ENCODE measurements at regions not wholly inside any gene's neighbourhood (a gene's known extent, or its start where the extent isn't known, plus 50 kb on each side); places are given as distances from the start of the nearest gene placed in this dataset.

DNA sequence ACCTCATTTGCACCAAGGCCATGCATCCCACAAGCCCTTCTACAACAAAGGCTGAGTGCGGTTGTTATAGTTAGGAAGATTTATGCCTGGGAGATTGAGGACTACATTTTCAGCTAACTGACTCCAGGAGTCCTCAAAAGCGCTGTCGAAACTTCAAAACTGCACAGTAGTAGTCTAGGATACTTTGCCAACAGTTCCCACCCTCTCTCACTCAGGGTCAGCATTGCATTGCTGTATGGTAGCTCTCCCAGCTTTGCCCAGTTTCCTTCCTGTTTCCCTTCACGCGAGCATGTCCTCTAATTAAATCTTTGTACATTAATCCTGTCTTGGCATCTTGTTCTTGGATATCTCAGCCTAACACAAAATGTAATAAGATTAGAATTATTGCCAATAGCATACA is 420.6 kb upstream of the UBE2E3 start:
- no peak overlapping the region for H3K27ac Mint-ChIP-seq (ENCODE audit: unreplicated experiment)
- H3K4me3 Mint-ChIP-seq: no peak overlapping the region
- H3K9me3 Mint-ChIP-seq: peaks cover 3% of the 10 kb centered on the region
- no peak for DNase-seq (ENCODE audit: low read depth, low spot score)
- no peaks in the 10 kb centered on the region for H3K36me3 Mint-ChIP-seq (ENCODE audit: low read depth)
- no peaks in the 10 kb centered on the region for H3K27me3 Mint-ChIP-seq (ENCODE audit: low read depth)
- TF ChIP-seq, protein P1, sequence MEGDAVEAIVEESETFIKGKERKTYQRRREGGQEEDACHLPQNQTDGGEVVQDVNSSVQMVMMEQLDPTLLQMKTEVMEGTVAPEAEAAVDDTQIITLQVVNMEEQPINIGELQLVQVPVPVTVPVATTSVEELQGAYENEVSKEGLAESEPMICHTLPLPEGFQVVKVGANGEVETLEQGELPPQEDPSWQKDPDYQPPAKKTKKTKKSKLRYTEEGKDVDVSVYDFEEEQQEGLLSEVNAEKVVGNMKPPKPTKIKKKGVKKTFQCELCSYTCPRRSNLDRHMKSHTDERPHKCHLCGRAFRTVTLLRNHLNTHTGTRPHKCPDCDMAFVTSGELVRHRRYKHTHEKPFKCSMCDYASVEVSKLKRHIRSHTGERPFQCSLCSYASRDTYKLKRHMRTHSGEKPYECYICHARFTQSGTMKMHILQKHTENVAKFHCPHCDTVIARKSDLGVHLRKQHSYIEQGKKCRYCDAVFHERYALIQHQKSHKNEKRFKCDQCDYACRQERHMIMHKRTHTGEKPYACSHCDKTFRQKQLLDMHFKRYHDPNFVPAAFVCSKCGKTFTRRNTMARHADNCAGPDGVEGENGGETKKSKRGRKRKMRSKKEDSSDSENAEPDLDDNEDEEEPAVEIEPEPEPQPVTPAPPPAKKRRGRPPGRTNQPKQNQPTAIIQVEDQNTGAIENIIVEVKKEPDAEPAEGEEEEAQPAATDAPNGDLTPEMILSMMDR (conservative IDR thresholded peaks at IDR 0.05): no peak
- no peaks in the 10 kb centered on the region for H3K4me1 Mint-ChIP-seq

DNA sequence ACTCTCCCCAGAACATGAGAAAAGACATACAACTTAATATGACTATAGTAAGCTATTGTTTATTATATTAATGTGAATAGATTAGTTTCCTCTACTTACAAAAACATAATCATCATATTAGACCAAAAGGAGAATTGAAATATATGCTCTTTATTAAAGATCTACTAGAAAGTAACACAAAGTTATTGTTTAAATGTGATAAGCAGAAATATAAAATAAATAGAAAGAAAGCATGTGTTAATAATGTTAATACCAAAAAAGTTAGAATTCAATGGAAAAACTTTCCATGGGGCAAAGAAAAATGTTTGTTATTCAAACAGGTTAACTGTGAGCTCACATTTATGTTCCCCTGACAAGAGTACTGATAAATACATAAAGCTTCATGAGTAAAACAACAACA is 421.4 kb upstream of the UBE2E3 start:
- DNase-seq (ENCODE audit: low read depth, low spot score): no peak
- Mint-ChIP-seq H3K4me3 (no peak overlapping the region), H3K4me1 (no peaks in the 10 kb centered on the region), H3K27me3 (ENCODE audit: low read depth) (no peaks in the 10 kb centered on the region), H3K9me3 (peaks cover 6% of the 10 kb centered on the region), H3K27ac (ENCODE audit: unreplicated experiment) (no peak overlapping the region), H3K36me3 (ENCODE audit: low read depth) (no peaks in the 10 kb centered on the region)
- TF ChIP-seq, protein P1 (conservative IDR thresholded peaks at IDR 0.05): no peak

- TF ChIP-seq, protein P1 (conservative IDR thresholded peaks at IDR 0.05): no peak
- DNase-seq (ENCODE audit: low read depth, low spot score): no peak
- Mint-ChIP-seq H3K27me3 (ENCODE audit: low read depth) (no peaks in the 10 kb centered on the region), H3K36me3 (ENCODE audit: low read depth) (no peaks in the 10 kb centered on the region), H3K9me3 (peaks cover 6% of the 10 kb centered on the region), H3K27ac (ENCODE audit: unreplicated experiment) (no peak overlapping the region), H3K4me1 (no peaks in the 10 kb centered on the region), H3K4me3 (no peak overlapping the region)
Measured at GRCh38 chr2:180555391-180555965, 424.9 kb upstream of the UBE2E3 start.

- Mint-ChIP-seq H3K9me3 (peaks cover 6% of the 10 kb centered on the region), H3K36me3 (ENCODE audit: low read depth) (no peaks in the 10 kb centered on the region), H3K4me3 (no peak overlapping the region), H3K27me3 (ENCODE audit: low read depth) (no peaks in the 10 kb centered on the region), H3K27ac (ENCODE audit: unreplicated experiment) (no peak overlapping the region), H3K4me1 (no peaks in the 10 kb centered on the region)
- TF ChIP-seq, protein P1 (conservative IDR thresholded peaks at IDR 0.05): no peak
- DNase-seq (ENCODE audit: low read depth, low spot score): no peak
Measured at GRCh38 chr2:180554330-180554729, 426.1 kb upstream of the UBE2E3 start.

GRCh38 chr2:180553094-180553715 is 427.2 kb upstream of the UBE2E3 start:
- Mint-ChIP-seq H3K4me1 (no peaks in the 10 kb centered on the region), H3K4me3 (no peak overlapping the region), H3K36me3 (ENCODE audit: low read depth) (no peaks in the 10 kb centered on the region), H3K27ac (ENCODE audit: unreplicated experiment) (no peak overlapping the region), H3K27me3 (ENCODE audit: low read depth) (no peaks in the 10 kb centered on the region), H3K9me3 (peaks cover 3% of the 10 kb centered on the region)
- no peak for DNase-seq (ENCODE audit: low read depth, low spot score)
- TF ChIP-seq, protein P1 (conservative IDR thresholded peaks at IDR 0.05): no peak
